ENCODE measurements at regions not wholly inside any gene's neighbourhood (a gene's known extent, or its start where the extent isn't known, plus 50 kb on each side); places are given as distances from the start of the nearest gene placed in this dataset.
"Not testable (repeated sequence)": the region's sequence is repeated elsewhere in the genome, so short reads cannot be mapped to it uniquely, and the experiment has no call there.

DNA sequence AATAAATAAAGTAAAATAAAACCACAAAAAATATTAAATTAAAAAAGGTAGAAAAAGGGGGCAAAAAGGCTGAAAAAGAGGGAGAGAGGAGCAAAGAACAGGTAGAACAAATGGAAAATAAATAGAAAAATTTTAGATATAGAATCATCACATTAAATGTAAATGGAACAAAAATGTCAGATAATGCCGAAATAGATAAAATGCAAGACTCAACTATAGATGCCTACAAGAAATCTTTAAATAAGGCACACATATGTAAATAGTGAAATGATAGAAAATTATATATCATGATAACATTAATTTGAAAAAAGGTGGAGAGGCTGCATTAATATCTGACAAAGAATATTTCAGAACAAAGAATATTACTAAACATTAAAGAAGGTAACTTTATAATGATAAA lies 477.1 kb upstream of the SPRY2 start:
- H3K36me3 ChIP-seq, result no peaks in the 10 kb centered on the region
- TF ChIP-seq, protein P1, sequence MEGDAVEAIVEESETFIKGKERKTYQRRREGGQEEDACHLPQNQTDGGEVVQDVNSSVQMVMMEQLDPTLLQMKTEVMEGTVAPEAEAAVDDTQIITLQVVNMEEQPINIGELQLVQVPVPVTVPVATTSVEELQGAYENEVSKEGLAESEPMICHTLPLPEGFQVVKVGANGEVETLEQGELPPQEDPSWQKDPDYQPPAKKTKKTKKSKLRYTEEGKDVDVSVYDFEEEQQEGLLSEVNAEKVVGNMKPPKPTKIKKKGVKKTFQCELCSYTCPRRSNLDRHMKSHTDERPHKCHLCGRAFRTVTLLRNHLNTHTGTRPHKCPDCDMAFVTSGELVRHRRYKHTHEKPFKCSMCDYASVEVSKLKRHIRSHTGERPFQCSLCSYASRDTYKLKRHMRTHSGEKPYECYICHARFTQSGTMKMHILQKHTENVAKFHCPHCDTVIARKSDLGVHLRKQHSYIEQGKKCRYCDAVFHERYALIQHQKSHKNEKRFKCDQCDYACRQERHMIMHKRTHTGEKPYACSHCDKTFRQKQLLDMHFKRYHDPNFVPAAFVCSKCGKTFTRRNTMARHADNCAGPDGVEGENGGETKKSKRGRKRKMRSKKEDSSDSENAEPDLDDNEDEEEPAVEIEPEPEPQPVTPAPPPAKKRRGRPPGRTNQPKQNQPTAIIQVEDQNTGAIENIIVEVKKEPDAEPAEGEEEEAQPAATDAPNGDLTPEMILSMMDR (IDR thresholded peaks at IDR 0.05), result no peak
- intact Hi-C loops (cut with DNase I), result no loop called here

GRCh38 chr13:80814541-80814940 lies 473.6 kb upstream of the SPRY2 start:
- Histone ChIP-seq H3K9ac (ENCODE audit: low read depth in 2 of 2, low read length in 2 of 2) (no peak overlapping the region), H3K9me3 (no peaks in the 10 kb centered on the region), H3K27ac (no peak overlapping the region), H3K36me3 (no peaks in the 10 kb centered on the region), H3K4me1 (no peaks in the 10 kb centered on the region), H3K4me3 (no peak overlapping the region), H3K27me3 (no peaks in the 10 kb centered on the region)
- intact Hi-C loops (cut with DNase I), result no loop called here
- no peak for DNase-seq
- TF ChIP-seq, protein P1 (IDR thresholded peaks at IDR 0.05), result no peak

More for the DNA sequence above, 477.1 kb upstream of the SPRY2 start:
- no peaks in the 10 kb centered on the region for H3K9me3 ChIP-seq
- DNase-seq, result no peak
- H3K27me3 ChIP-seq, result no peaks in the 10 kb centered on the region
- no peak overlapping the region for H3K9ac ChIP-seq (ENCODE audit: low read depth in 2 of 2, low read length in 2 of 2)
- no peaks in the 10 kb centered on the region for H3K4me1 ChIP-seq
- H3K27ac ChIP-seq, result no peak overlapping the region
- no peak overlapping the region for H3K4me3 ChIP-seq

DNA sequence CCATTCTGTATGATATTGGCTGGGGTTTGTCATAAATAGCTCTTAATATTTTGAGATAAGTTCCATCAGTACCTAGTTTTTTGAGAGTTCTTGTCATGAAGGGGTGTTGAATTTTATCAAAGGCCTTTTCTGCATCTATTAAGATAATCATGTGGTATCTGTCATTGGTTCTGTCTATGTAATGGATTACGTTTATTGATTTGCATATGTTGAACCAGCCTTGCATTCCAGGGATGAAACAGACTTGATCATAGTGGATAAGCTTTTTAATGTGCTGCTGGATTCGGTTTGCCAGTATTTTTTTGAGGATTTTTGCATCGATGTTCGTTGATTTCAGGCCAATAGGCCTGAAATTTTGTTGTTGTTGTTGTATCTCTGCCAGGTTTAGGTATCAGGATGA lies 469.4 kb upstream of the SPRY2 start:
- H3K27me3 ChIP-seq; intact Hi-C loops (cut with DNase I); H3K27ac ChIP-seq; DNase-seq; H3K4me3 ChIP-seq; H3K36me3 ChIP-seq; H3K9me3 ChIP-seq; H3K4me1 ChIP-seq; H3K9ac ChIP-seq (ENCODE audit: low read depth in 2 of 2, low read length in 2 of 2): not testable (repeated sequence)

GRCh38 chr13:80802946-80803345 lies 462.0 kb upstream of the SPRY2 start:
- Histone ChIP-seq H3K4me1 (no peaks in the 10 kb centered on the region), H3K9me3 (no peaks in the 10 kb centered on the region), H3K9ac (ENCODE audit: low read depth in 2 of 2, low read length in 2 of 2) (no peak overlapping the region), H3K4me3 (no peak overlapping the region), H3K27ac (no peak overlapping the region), H3K36me3 (no peaks in the 10 kb centered on the region), H3K27me3 (no peaks in the 10 kb centered on the region)
- intact Hi-C loops (cut with DNase I), result no loop called here
- TF ChIP-seq, protein P1 (IDR thresholded peaks at IDR 0.05), result no peak
- no peak for DNase-seq

DNA sequence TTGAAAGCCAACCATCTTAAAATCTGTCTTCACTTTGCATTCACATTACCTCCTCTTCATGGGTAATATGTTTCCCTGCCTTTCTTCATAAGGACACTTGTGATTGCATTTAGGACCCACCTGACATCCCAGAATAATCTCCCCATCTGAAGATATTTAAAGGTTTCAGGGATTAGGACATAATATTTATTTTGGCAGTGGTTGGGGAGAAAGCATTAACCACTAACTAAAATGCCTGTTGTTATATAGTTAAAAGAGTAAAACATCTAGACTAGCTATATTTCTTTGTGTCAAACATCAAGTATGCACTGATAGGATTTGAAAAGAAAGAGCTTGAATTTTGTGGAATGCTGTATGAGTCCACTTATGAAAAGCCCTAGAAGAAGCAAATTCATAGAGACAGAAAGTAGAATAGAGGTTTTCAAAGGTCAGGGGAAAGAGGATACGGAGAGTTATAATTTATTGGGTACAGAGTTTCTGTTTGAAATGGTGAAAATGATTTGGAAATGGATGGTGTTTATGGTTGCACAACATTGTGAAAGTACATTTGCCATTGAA lies 457.7 kb upstream of the SPRY2 start:
- Histone ChIP-seq H3K9me3 (no peaks in the 10 kb centered on the region), H3K27me3 (no peaks in the 10 kb centered on the region), H3K36me3 (no peaks in the 10 kb centered on the region), H3K27ac (no peak overlapping the region), H3K9ac (ENCODE audit: low read depth in 2 of 2, low read length in 2 of 2) (no peak overlapping the region), H3K4me1 (no peaks in the 10 kb centered on the region), H3K4me3 (no peak overlapping the region)
- DNase-seq, result no peak
- TF ChIP-seq, protein P1 (IDR thresholded peaks at IDR 0.05), result no peak
- intact Hi-C loops (cut with DNase I), result no loop called here

- intact Hi-C loops (cut with DNase I), result no loop called here
- no peak for DNase-seq
Observed at GRCh38 chr13:80787604-80788003, 446.7 kb upstream of the SPRY2 start.

More at GRCh38 chr13:80787604-80788003, 446.7 kb upstream of the SPRY2 start:
- Histone ChIP-seq H3K27ac (no peak overlapping the region), H3K36me3 (no peaks in the 10 kb centered on the region), H3K9ac (ENCODE audit: low read depth in 2 of 2, low read length in 2 of 2) (no peak overlapping the region), H3K4me1 (no peaks in the 10 kb centered on the region), H3K4me3 (no peak overlapping the region), H3K9me3 (no peaks in the 10 kb centered on the region), H3K27me3 (no peaks in the 10 kb centered on the region)
- TF ChIP-seq, protein P1 (IDR thresholded peaks at IDR 0.05), result no peak

All from colonic mucosa (tissue), 4 donors.